HS-5 (cell line): ENCODE measurements at regions not wholly inside any gene's neighbourhood (a gene's known extent, or its start where the extent isn't known, plus 50 kb on each side); places are given as distances from the start of the nearest gene placed in this dataset.
A peak's percentile ranks its signal among the peaks of the same experiment; 100 is the strongest.

ENCODE experiments used
- DNase-seq: peaks from one replicate; pipeline ENCODE4 v3.0.0-alpha.2; 2012; ENCODE audit warnings: low read depth

DNA sequence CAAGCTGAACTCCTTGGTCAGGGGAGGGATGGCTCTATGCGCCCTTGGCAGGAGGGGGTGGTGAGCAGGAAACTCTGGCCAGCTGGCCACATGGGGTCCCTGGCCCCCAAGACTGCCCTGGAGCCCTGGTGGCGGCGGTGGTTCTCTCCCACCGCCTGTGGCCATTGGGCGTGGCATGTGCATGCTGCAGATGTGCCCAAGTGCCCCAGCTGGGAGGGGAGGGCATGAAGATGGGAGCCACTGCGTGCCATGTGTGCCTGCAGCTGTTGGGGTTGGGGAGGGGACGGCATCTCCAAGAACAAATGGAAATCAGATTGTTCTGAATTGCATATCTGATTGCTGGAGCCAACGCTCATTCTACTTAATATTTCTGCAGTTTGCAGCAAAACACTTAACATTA, 115.7 kb upstream of the IGF1 start:
- no peak for DNase-seq

DNA sequence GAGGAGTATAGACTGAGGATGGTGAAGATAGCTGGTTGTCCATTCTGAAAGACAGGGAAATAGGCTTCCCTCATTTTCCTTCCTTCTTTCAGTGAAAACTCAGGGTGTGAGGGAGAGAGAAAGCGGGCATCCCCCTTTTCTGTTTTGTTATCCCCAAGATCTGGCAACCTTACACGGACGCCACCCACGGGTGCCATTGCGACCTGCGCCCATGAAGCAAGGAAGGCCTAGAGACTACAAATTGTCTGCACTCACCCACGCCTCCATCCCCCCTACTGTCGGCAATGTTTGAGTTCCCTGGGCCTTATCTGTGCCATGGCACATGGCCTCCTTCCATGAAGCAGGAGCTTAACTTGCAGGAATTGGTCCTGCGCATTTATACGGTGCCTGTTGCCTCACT, 115.0 kb upstream of the IGF1 start:
- DNase-seq = no peak

DNA sequence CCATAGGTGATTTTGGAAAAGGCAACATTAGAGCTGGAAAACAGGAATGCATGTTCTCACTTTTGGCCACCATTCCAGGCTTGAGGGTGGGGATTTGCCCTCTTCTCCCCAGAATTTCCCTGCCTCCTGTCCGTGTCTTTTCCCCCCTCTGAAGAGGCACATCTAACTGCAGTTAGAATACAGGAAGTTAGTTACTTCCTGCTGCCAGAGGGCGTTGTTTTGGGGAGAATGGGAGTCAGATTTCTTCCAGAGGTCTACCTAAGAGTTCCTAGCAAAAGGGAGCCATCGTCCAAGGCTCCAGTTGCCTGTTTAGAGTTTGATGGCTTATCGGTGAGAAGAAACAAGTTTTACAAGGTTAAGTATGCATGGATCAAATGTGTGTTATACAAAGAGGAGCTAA, 112.8 kb upstream of the IGF1 start:
- DNase-seq = no peak

DNA sequence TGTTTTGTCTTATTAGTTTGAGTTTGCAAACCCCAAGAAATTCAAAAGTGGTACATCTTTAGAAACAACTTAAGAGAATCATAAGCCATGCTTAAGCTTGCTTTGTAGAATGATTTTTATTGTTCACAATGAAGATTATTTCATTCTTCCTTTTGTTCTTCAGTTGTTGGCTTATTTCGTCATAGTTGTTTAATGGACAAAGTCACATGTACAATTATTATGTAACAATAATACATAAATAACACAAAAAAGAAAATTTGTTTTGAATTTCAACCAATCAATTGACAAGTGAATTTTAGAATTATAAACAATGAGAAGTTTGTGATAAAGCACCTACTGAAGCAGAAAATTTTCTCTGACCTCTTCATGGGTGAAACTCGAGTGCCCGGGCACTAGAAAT, 111.8 kb upstream of the IGF1 start:
- DNase-seq = no peak

DNA sequence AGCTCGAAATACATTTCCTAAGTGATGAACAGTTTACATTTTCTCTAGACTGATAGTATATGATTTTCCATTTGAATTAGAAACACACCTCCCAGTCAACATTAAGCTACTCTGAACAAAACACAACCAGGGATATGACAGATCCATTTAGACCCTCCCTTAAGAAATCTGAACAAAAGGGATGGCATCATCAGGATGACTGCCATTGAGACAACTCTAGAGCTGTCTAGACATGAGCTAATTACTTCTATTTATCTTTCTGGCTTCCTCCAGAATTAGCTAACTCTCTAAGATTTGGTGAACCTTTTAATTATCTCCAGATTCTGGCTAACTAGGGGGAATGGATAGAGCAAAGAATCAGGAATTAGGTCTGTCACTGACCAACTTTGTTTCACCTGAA, 92.9 kb upstream of the IGF1 start:
- DNase-seq = no peak

DNA sequence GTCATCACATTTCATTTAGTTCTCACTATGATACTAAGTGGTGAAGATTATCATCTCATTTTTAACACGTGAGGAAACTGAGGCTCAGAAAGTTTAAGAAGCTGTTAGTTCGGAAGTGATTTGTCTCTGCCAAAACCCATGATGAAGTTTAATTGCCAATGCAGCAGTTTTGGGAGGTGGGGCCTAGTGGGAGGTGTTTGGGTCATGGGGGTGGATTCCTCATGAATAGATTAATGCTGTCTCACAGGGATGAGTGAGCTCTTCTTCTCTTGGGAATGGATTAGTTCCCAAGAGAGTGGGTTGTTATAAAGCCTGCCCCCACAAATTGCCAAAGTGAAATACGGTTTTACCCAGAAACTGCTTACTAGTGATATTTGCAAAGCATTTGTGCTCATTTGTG, 91.5 kb upstream of the IGF1 start:
- DNase-seq = no peak

DNA sequence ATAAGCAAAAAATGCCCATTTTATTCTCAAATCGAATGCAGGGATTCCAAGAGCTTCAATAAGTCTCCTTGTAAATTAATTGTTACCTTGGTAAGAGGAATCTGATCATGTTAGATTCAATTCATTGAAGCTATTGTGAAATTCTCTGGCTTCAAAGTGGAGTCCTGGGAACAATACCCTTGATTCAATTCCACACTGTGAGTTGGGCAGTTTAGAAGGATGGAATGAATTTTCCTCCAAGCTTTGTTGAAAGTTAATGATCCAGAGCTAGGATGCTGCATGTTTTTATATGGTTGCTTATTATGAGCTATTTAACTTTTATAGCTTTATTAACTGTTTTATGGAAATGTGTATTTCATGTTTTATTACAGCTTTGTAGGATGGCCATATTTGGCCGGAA, 89.9 kb upstream of the IGF1 start:
- no peak for DNase-seq

DNA sequence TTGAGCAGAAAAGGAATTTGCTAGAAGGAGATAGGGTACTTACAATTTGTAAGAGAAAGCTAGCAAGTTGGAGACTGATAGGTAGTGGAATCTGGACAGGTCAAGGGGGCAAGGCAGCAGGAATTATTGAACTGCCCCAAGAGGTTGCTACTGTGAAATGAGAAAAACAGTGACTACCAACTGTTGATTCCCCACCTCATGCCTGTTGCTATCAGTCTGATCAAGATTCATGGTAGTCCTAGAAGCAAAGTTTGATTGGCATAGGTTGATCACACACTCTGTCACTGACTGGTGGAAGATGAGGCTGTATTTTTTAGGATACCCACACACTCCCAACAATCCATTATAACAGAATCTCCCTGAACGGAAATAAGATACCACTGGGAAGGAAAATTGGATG, 89.4 kb upstream of the IGF1 start:
- no peak for DNase-seq

DNA sequence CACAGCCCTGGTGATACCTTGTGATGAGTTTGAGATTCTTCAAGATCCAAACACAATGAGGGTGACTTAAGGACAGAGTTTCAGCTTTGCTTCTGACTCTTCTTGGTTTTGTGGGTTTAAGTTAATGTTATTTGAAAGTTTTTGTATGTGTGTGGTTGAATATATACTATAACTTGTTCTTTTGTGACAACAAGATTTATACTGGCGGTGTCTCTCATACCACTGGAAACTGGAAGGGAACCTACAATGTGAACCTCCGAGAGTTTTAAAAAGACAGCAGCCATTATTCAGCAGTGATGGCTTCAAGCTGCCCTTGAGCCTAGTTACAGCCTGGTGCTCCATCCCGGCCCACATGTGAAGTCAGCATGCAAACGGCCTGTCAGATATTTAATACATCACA, 87.9 kb upstream of the IGF1 start:
- no peak for DNase-seq

DNA sequence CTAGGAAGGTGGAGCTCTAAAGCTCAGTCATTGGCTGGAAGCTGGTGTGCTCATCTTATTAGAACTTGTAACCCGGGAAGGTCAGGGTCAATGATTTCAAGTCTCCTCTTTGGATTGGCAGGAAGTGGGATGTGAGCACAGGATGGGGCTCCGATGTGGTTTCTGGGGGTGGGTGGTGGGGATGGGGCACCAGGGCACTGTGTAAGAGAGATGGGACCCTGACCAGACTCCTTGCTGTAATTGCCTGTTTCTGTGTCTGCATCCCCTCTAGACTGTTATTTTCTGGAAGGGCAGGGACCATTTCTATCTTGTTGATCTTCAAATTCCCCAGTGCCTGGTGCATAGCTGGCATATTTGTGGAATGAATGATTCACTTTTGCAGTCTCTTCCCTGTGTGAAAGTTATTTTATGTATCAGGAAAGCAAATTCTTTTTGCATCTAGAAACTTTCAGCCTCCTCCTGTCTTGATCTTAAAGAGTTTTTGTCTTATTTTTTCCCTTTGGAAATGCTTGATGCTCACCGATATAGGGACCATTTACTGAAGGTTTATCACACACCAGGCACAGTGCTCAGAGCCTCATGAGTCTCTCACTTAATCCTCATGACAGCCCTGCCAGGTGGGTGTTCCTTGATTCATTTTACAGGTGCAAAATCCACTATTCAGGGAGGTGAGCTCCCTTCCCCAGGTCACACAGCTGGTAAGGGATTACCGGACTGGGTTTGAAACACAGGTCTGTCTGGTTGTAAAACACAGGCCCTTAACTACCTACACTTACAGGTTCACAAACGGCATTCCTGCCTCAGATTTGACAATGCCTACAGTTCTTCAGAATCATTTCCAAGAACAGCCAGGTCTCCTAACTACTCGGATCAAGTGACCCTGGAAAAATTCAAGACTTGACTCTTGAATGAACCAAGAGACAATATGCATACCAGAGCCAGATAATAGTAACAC, 86.9 kb upstream of the IGF1 start:
- DNase-seq = peak; percentile 79

DNA sequence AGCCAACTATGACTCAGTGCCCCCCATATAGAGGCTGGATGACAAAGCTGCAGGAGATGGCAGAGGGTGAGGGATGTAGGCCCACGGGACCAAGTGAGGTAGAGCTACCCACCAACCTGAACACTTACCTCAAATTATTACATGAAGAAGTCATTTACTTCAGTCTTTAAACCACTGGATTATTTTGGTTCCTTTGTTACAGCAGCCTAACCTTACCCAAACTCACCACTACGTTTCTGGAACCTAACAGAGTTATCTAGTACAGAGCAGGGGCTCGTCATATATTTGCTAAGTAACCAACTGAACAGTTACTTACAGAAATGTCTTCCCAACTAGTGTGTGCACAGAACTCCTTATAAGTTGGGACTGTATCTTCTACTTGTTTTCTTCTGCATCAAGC, 85.2 kb upstream of the IGF1 start:
- DNase-seq = no peak

DNA sequence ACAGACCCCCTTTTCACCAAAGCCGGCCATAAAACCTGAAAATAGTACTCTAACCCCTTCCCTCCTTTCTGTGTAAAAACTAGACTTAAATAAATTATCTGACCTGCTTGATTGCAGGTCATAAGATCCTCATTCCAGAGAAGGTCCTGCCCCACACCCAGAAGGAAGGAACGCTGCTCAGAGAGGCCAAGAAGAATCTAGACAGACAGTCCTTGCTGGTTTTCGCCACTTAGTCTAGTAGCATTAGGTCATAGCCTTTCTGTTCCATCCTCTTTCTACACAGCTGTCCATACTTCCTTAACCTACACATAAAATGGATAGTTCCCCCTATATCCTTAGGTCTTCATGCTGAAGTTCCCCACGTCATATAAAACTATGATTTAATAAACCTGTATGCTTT, 83.7 kb upstream of the IGF1 start:
- DNase-seq = no peak

DNA sequence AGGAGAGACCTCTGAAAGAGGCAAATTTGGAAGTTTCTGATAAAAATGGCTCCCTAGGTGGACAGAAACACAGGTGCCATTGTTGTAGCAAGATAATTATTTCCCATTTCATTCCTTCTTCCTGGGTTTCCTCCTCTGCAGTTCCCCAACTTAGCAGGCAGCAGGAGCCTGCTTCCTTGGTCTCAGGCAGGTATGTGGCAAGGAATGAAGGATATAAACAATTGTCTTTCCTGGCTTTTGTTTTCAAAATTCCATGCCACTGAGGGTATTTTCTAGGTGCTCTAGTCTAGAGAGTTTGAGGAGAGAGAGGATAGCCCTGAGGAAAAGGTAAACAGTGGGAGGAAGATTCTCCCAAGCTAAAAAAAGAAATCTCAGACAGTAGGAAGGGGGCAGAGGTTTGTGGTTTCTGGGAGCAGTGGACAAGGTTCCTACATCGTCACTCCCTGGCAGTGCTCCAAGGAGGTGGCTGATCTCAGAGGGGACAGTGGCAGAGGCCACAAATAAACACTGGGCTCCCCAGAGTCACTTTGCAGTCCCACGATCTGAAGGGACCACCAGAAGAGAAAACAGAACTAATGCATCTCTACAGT, 82.6 kb upstream of the IGF1 start:
- DNase-seq = no peak

DNA sequence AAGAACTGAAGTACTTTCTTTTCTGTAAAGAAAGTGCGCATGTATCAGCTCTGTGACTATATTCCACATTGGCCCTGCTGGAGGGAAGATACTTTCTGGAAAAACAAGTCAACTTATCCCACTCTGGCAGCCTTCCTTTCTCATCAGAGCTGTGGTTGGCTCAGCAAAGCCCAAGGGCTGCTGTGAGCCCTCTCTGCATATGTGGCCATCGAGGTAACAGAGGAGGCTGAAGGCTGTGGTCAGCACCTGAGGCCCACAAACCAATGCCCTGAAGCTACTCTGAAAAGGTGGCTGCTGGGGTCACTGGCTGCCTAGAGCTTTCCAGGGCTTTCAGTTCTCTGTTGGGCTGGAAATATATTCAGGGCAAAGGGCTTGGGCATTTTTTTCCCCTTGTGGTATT, 70.8 kb upstream of the IGF1 start:
- DNase-seq = no peak

DNA sequence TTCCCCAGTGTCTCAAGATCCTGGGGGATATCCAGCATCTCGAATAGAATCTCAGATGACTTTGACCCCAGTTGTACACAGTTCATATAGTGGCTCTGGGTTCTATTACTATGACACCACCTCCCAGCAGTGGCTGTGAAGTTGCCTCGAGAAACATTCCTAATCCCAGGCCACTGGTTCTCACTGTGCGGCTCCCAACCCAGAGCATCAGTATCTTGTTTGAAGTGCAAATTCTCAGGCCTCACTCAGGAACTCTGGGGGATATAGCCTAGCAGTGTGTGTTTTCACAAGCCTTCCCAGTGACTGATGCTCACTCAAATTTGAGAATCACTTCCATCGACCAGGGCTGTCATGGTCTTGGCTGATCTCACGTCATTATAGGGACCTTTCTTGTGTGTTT, 69.3 kb upstream of the IGF1 start:
- no peak for DNase-seq

DNA sequence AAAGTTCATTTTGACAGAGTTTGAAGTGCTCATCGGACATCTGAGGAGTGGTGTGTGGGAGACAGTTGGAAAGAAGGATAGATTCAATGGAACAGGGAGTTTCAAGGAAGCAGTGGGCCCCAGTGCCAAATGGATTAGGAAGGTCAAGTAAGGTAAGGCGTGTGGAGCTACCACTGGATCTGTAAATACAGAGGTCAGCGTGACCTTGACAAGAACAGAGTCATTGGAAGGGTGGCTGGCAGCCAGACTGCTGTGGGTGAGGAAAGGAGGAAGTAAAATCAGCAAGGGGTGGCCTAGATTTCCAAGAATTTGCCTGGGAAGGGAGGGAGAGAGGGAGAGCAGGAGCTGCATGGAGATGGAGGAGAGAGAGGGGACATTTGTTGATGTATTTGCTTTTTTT, 68.2 kb upstream of the IGF1 start:
- no peak for DNase-seq

DNA sequence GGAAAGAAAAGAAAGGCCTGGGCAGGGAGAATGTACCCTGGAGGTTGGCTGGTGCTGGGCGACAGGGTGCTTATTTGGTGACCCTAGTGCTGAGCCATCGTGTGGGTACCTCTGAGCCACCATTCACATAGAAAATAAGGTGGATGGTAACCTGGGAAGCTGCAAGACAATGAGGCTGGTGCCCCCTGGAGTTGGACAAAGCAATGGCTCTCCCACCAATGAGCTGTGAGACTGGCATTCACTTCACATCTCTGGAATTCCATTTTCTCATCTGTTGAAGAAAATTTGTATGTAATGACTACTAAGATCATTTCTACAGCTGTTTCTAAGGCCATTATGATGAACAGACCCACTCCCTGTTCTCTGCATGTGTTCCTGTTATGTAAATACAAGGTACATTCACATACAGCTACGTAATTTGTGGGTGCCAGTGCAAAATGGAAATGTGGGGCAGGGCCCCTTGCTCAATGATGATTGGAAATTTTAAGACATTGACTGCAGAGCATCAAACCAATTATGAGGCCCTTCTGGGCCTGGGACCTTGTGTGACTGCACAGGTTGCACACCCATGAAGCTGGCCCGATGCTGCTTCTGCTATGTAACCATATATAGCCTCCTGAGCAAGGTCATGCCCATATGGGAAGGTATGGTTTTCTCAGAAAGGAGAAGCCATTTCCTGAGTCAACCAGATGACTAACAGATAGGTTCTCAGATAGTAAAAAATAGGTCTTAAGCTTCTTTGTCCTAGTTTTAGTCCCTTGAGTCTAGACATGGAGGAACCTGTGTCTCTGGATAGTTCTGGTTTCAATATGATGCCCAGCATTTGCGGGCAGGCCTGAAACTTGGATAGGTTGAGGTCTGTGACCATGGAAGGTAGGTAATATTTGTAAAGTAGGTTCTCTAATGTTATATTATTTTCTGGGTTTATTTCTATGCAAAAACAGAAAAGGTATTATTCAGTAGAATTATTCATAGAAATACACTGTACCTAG, 63.4 kb upstream of the IGF1 start:
- DNase-seq = no peak

DNA sequence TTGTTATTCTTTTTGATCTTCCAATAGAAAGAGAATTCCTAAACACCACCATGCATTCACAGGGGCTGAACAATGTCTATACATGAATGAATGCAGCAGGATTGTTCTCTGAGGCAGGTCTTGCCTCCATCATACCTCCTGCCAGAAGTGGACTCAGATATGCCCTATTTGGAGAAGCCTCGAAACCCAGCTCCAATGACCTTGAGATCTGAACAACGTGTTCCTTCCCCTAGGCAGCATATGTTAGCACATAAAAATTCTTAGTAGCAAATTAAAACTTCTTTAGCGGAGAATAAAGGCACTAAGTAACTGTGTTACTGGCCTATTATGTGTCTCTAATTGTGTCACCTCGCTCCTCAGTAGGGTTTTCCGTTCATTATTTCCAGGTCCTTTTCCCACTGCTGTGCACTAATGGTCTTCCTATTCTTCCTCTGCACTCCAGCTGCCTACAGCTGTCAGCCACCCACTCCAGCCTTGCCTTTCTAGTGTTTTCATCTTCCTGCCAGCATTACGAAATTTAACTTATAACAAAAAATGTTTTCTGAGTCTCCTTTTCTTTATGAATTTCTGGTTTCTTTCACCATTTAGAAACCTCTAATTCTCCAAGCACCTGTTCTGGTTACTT, 62.6 kb upstream of the IGF1 start:
- DNase-seq = no peak

DNA sequence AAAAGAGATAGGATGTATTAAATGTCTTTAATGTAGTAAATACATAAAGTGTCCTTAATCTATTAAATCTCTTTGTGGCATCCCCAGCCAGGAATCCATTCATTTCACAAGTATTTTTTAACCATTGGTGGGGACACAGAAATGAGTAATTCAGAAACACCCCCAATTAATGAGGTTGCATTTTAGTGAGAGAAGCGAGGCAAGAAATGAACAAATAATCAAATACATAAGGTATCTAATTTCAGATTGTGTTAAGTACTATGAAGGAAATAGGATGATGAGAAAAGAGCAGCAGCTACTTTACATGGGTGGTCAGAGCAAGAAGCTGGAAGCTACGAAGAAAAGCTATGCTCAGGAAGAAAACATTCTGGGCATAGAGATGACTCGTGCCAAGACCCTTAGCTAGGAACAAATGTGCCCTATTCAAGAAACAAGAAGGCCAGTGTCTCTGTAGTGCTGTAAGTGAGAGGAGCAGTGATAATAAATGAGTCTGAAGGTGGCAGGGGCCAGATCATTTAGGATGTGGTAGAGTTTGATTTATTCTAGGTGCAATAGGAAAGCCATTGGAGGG, 60.5 kb upstream of the IGF1 start:
- no peak for DNase-seq

DNA sequence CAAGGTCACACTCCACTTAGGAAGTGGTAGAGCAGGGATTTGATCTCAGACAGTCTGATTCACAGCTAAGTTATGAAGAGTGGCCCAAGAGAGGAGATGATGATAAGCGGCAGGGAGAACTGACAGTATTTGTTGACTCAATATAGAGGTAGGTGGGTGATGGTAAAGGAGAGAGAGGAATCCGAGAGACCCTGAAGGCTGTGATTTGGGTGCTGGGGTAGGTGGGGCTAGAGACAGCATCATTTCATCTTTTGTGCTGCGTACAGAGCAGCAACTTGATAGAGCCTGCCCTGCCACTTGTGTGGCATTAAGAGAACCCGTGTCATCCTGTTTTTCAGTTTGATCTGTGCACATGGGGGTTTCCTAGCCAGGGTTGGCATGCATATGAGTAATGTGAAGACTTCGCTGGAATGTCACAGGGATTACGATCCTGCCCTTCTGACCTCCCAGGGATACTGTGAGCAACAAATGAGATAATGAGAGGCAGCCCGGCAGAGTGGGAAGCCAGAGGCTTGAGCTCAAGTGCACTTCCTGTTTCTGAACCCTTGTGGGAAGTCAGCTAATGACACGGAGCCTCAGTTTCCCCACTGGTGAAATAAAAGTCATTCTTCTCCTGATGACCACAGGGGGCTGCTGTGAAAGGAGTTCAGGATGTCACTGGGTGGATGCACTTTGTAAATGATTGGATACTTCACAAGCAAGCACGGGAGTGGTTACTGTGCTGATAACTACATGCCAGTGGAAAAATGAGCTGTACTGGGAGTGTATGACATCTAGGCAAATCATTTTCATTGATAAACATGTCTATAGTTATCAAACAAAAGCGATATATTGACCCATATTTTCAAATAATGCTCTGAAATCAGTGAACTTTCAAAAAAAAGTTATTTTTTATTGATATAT, 59.5 kb upstream of the IGF1 start:
- peak; percentile 95 for DNase-seq

DNA sequence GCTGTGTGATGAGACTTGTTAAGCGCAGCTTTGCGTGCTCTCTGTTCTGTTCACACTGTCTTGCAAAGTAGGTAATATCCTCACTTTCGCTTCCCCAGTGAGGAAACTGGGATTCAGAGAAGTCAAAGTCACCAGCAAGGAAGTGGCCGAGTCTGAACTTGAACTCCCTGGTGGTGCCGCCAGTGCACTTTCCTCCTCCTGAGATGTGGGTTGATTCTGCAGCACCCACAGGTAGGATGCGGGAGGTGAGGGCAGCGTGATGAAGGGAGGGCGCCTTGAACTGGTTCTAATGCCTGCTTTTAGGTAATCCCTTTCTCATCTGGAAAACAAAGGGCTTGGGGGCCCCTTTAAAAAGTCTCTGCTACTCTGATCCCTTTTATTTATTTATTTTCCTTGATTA, 54.9 kb upstream of the IGF1 start:
- no peak for DNase-seq
